Medulla oblongata (tissue), 1 donor: ENCODE measurements at regions not wholly inside any gene's neighbourhood (a gene's known extent, or its start where the extent isn't known, plus 50 kb on each side); places are given as distances from the start of the nearest gene placed in this dataset.

Experiments used
- DNase-seq: peaks from one replicate; pipeline ENCODE4 v3.0.0-alpha.2; 2015; ENCODE audit errors: extremely low spot score

GRCh38 chr3:30553641-30554316, 52.6 kb upstream of the TGFBR2 start:
- DNase-seq = no peak

- no peak for DNase-seq
Observed at GRCh38 chr3:30554317-30554690, 52.1 kb upstream of the TGFBR2 start.

GRCh38 chr3:30555968-30556367, 50.4 kb upstream of the TGFBR2 start:
- DNase-seq = no peak
